ENCODE measurements at regions not wholly inside any gene's neighbourhood (a gene's known extent, or its start where the extent isn't known, plus 50 kb on each side); places are given as distances from the start of the nearest gene placed in this dataset.

- intact Hi-C loops (cut with micrococcal nuclease) = no loop called here
- Histone ChIP-seq H3K4me3 (ENCODE audit: low read length) (no peak overlapping the region), H3F3A (ENCODE audit: low read length, unreplicated experiment) (no peaks in the 10 kb centered on the region), H3K79me2 (ENCODE audit: low read length) (no peaks in the 10 kb centered on the region), H4K20me1 (ENCODE audit: low read length) (no peaks in the 10 kb centered on the region), H3K27me3 (ENCODE audit: low read length) (no peaks in the 10 kb centered on the region), H3K4me1 (ENCODE audit: insufficient read depth, low read length) (peaks cover 14% of the 10 kb centered on the region; the same call in 1 of the 2 replicates), H3K27ac (ENCODE audit: low read length) (no peak overlapping the region), H2AFZ (ENCODE audit: low read length) (no peak overlapping the region), H3K4me2 (ENCODE audit: low read length) (no peak overlapping the region), H3K36me3 (ENCODE audit: low read depth, low read length) (no peaks in the 10 kb centered on the region), H3K9me3 (ENCODE audit: low read length) (no peaks in the 10 kb centered on the region), H3K9me2 (replicated peaks; ENCODE audit: low read length) (no peaks in the 10 kb centered on the region), H3K9ac (ENCODE audit: low read length) (no peak overlapping the region)
- BruUV-seq (replicated peaks) = no TSS peak
- DNase-seq (no peak), ATAC-seq (no peak)
- CTCF ChIA-PET = no interaction called here
- POLR2A ChIA-PET (ENCODE audit: unreplicated experiment) = no interaction called here
- no peak for TF ChIP-seq CTCF (conservative IDR thresholded peaks at IDR 0.05; ENCODE audit: low read depth, low read length)
- TF ChIP-seq EZH2phosphoT487 (IDR thresholded peaks at IDR 0.05; ENCODE audit: borderline replicate concordance, low read length) = no peak
- no peak for TF ChIP-seq EZH2 (IDR thresholded peaks at IDR 0.05; ENCODE audit: low read length, unreplicated experiment)
Measured at GRCh38 chr12:42919691-42920090, 330.1 kb upstream of the PRICKLE1 start.

- H3K4me2 ChIP-seq (ENCODE audit: low read length) = no peak overlapping the region
- H3K4me1 ChIP-seq (ENCODE audit: insufficient read depth, low read length) = peaks cover 14% of the 10 kb centered on the region; the same call in 1 of the 2 replicates
- no peaks in the 10 kb centered on the region for H3K79me2 ChIP-seq (ENCODE audit: low read length)
- intact Hi-C loops (cut with micrococcal nuclease) = no loop called here
- TF ChIP-seq EZH2 (IDR thresholded peaks at IDR 0.05; ENCODE audit: low read length, unreplicated experiment) (no peak), EZH2phosphoT487 (IDR thresholded peaks at IDR 0.05; ENCODE audit: borderline replicate concordance, low read length) (no peak), CTCF (conservative IDR thresholded peaks at IDR 0.05; ENCODE audit: low read depth, low read length) (no peak)
- ATAC-seq = no peak
- no peak overlapping the region for H3K4me3 ChIP-seq (ENCODE audit: low read length)
- ChIA-PET POLR2A (ENCODE audit: unreplicated experiment) (no interaction called here), CTCF (no interaction called here)
- H2AFZ ChIP-seq (ENCODE audit: low read length) = no peak overlapping the region
- H3K36me3 ChIP-seq (ENCODE audit: low read depth, low read length) = no peaks in the 10 kb centered on the region
- no peak overlapping the region for H3K27ac ChIP-seq (ENCODE audit: low read length)
- H4K20me1 ChIP-seq (ENCODE audit: low read length) = no peaks in the 10 kb centered on the region
- H3K27me3 ChIP-seq (ENCODE audit: low read length) = no peaks in the 10 kb centered on the region
- H3K9me3 ChIP-seq (ENCODE audit: low read length) = no peaks in the 10 kb centered on the region
- no peaks in the 10 kb centered on the region for H3F3A ChIP-seq (ENCODE audit: low read length, unreplicated experiment)
- H3K9me2 ChIP-seq (replicated peaks; ENCODE audit: low read length) = no peaks in the 10 kb centered on the region
- DNase-seq = no peak
- BruUV-seq (replicated peaks) = no TSS peak
- no peak overlapping the region for H3K9ac ChIP-seq (ENCODE audit: low read length)
Measured at GRCh38 chr12:42918443-42918842, 328.9 kb upstream of the PRICKLE1 start.

- Histone ChIP-seq H4K20me1 (ENCODE audit: low read length) (no peaks in the 10 kb centered on the region), H3K9ac (ENCODE audit: low read length) (no peak overlapping the region), H3K27ac (ENCODE audit: low read length) (no peak overlapping the region), H3K36me3 (ENCODE audit: low read depth, low read length) (no peaks in the 10 kb centered on the region), H3F3A (ENCODE audit: low read length, unreplicated experiment) (no peaks in the 10 kb centered on the region), H3K4me2 (ENCODE audit: low read length) (no peak overlapping the region), H3K27me3 (ENCODE audit: low read length) (no peaks in the 10 kb centered on the region), H3K4me3 (ENCODE audit: low read length) (no peak overlapping the region), H2AFZ (ENCODE audit: low read length) (no peak overlapping the region), H3K4me1 (ENCODE audit: insufficient read depth, low read length) (no peaks in the 10 kb centered on the region), H3K9me2 (replicated peaks; ENCODE audit: low read length) (no peaks in the 10 kb centered on the region), H3K9me3 (ENCODE audit: low read length) (no peaks in the 10 kb centered on the region), H3K79me2 (ENCODE audit: low read length) (no peaks in the 10 kb centered on the region)
- TF ChIP-seq EZH2phosphoT487 (IDR thresholded peaks at IDR 0.05; ENCODE audit: borderline replicate concordance, low read length) (no peak), EZH2 (IDR thresholded peaks at IDR 0.05; ENCODE audit: low read length, unreplicated experiment) (no peak), CTCF (conservative IDR thresholded peaks at IDR 0.05; ENCODE audit: low read depth, low read length) (no peak)
- ATAC-seq (no peak), DNase-seq (no peak)
- CTCF ChIA-PET = no interaction called here
- BruUV-seq (replicated peaks) = no TSS peak
- intact Hi-C loops (cut with micrococcal nuclease) = no loop called here
- POLR2A ChIA-PET (ENCODE audit: unreplicated experiment) = no interaction called here
Measured at GRCh38 chr12:42916143-42916542, 326.6 kb upstream of the PRICKLE1 start.

All from PC-3 (cell line).